ENCODE measurements at regions not wholly inside any gene's neighbourhood (a gene's known extent, or its start where the extent isn't known, plus 50 kb on each side); places are given as distances from the start of the nearest gene placed in this dataset.

- no peak for DNase-seq
Measured at GRCh38 chr9:134585746-134586706, 55.6 kb upstream of the COL5A1 start.

- no peak for DNase-seq
Measured at GRCh38 chr9:134589748-134590147, 51.9 kb upstream of the COL5A1 start.

- no peak for DNase-seq
Measured at GRCh38 chr9:134590240-134591081, 51.1 kb upstream of the COL5A1 start.

- DNase-seq: no peak
Measured at GRCh38 chr9:134591082-134591571, 50.5 kb upstream of the COL5A1 start.

- no peak for DNase-seq
Measured at GRCh38 chr9:134591573-134591981, 50.0 kb upstream of the COL5A1 start.
